HepG2 (cell line): ENCODE measurements at regions not wholly inside any gene's neighbourhood (a gene's known extent, or its start where the extent isn't known, plus 50 kb on each side); places are given as distances from the start of the nearest gene placed in this dataset.

ENCODE experiments used
- EZH2 ChIP-seq: conservative IDR thresholded peaks from 2 replicates; pipeline ENCODE4 v1.6.1; 2012; ENCODE audit warnings: mild to moderate bottlenecking, low read depth, low read length, moderate library complexity
- FIP1L1 ChIP-seq: fragments of 200-400 bp; formaldehyde crosslinking; IDR thresholded peaks from 2 replicates; pipeline ENCODE4 v1.6.1; 2018; ENCODE audit warnings: low read depth, mild to moderate bottlenecking, low read length, moderate library complexity, borderline replicate concordance; ENCODE audit not compliant: insufficient read depth
- FOXJ3 ChIP-seq: sonication (generic); formaldehyde crosslinking; IDR thresholded peaks from 2 replicates; pipeline ENCODE4 v1.4.0; 2020; ENCODE audit warnings: missing genetic modification reagents, mild to moderate bottlenecking, borderline replicate concordance
- GABPA ChIP-seq, 2 experiments: IDR thresholded peaks; 2 replicates each; pipeline ENCODE4 v1.6.1; 2011 to 2016; ENCODE audit warnings: low read depth in 2 of 2, low read length in 1 of 2, missing biosample characterization in 1 of 2, missing genetic modification characterization in 1 of 2
- IRF2 ChIP-seq: IDR thresholded peaks from 2 replicates; pipeline ENCODE4 v1.6.1; 2018; ENCODE audit warnings: missing genetic modification reagents, missing compliant biosample characterization
- POLR2A ChIP-seq, 2 experiments: IDR thresholded peaks; 2 replicates each; pipeline ENCODE4 v1.6.1; 2011; ENCODE audit warnings: low read depth in 2 of 2, low read length in 2 of 2, mild to moderate bottlenecking in 1 of 2, moderate library complexity in 1 of 2; ENCODE audit not compliant: insufficient read depth in 1 of 2
- REPIN1 ChIP-seq: sonication (generic); formaldehyde crosslinking; IDR thresholded peaks from 2 replicates; pipeline ENCODE4 v1.8.0; 2022; ENCODE audit warnings: missing genetic modification reagents, low read depth, mild to moderate bottlenecking, borderline replicate concordance
- SP5 ChIP-seq: IDR thresholded peaks from 2 replicates; pipeline ENCODE4 v1.6.1; 2016; ENCODE audit warnings: low read depth, borderline replicate concordance
- SSRP1 ChIP-seq: IDR thresholded peaks from 2 replicates; pipeline ENCODE4 v1.6.1; 2016; ENCODE audit warnings: control low read depth
- XRCC5 ChIP-seq: fragments of 200-400 bp; formaldehyde crosslinking; optimal IDR thresholded peaks from 2 replicates; pipeline ENCODE3; 2017; ENCODE audit warnings: mild to moderate bottlenecking, low read length
- YY1 ChIP-seq: IDR thresholded peaks from 2 replicates; pipeline ENCODE4 v1.6.1; 2011; ENCODE audit warnings: low read length, low read depth, moderate library complexity, mild to moderate bottlenecking; ENCODE audit not compliant: insufficient read depth, insufficient replicate concordance
- ZNF614 ChIP-seq: IDR thresholded peaks from 2 replicates; pipeline ENCODE4 v1.6.1; 2018; ENCODE audit warnings: missing biosample characterization, missing genetic modification reagents, inconsistent platforms, borderline replicate concordance
- TF ChIP-seq, protein P1 (sequence below): sonication (generic); formaldehyde crosslinking; IDR thresholded peaks from 2 replicates; pipeline ENCODE4 v1.5.0; 2020; ENCODE audit warnings: mild to moderate bottlenecking, missing genetic modification reagents, moderate library complexity
- TF ChIP-seq, protein P2 (sequence below): sonication (generic); formaldehyde crosslinking; IDR thresholded peaks from 2 replicates; pipeline ENCODE4 v1.4.0; 2020; ENCODE audit warnings: missing genetic modification reagents, borderline replicate concordance

DNA sequence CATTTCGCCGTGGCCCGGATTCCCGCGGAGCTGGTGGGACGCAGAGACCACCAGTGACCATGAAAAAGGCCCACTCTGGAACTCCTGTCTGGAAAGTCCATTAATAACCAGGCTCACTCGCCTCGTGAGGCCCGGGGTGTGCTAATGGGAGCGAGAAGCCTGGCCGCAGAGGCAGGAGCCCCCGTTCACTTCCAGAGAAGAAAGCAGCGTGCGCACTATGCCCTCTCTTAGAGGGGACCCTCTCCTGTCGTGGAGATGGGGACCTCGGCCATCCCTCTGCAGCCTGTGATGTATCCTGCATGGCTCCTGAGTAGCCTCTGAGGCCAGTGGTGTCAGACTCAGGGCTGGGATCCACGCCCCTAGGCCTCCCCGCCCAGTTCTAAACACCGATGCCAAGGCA, 134.1 kb upstream of the VRK1 start:
- no peak for TF ChIP-seq FIP1L1
- no peak for TF ChIP-seq YY1
- TF ChIP-seq XRCC5, result no peak
- TF ChIP-seq FOXJ3 (CRISPR knock-in tag), result no peak
- TF ChIP-seq REPIN1, result no peak
- no peak for TF ChIP-seq SP5 (CRISPR knock-in tag)
- TF ChIP-seq, protein P1, sequence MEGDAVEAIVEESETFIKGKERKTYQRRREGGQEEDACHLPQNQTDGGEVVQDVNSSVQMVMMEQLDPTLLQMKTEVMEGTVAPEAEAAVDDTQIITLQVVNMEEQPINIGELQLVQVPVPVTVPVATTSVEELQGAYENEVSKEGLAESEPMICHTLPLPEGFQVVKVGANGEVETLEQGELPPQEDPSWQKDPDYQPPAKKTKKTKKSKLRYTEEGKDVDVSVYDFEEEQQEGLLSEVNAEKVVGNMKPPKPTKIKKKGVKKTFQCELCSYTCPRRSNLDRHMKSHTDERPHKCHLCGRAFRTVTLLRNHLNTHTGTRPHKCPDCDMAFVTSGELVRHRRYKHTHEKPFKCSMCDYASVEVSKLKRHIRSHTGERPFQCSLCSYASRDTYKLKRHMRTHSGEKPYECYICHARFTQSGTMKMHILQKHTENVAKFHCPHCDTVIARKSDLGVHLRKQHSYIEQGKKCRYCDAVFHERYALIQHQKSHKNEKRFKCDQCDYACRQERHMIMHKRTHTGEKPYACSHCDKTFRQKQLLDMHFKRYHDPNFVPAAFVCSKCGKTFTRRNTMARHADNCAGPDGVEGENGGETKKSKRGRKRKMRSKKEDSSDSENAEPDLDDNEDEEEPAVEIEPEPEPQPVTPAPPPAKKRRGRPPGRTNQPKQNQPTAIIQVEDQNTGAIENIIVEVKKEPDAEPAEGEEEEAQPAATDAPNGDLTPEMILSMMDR (CRISPR knock-in tag), result no peak
- TF ChIP-seq POLR2A (IDR thresholded peaks at IDR 0.05; ENCODE audit: insufficient read depth in 1 of 2, low read depth in 2 of 2, low read length in 2 of 2), result no peak
- TF ChIP-seq SSRP1 (CRISPR knock-in tag), result no peak
- TF ChIP-seq ZNF614, result no peak
- TF ChIP-seq, protein P2, sequence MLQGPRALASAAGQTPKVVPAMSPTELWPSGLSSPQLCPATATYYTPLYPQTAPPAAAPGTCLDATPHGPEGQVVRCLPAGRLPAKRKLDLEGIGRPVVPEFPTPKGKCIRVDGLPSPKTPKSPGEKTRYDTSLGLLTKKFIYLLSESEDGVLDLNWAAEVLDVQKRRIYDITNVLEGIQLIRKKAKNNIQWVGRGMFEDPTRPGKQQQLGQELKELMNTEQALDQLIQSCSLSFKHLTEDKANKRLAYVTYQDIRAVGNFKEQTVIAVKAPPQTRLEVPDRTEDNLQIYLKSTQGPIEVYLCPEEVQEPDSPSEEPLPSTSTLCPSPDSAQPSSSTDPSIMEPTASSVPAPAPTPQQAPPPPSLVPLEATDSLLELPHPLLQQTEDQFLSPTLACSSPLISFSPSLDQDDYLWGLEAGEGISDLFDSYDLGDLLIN, result no peak
- TF ChIP-seq EZH2, result no peak
- TF ChIP-seq GABPA (IDR thresholded peaks at IDR 0.05; ENCODE audit: low read depth, low read length), result no peak
- no peak for TF ChIP-seq GABPA (CRISPR knock-in tag; IDR thresholded peaks at IDR 0.05; ENCODE audit: low read depth)
- no peak for TF ChIP-seq IRF2
